ENCODE measurements at regions not wholly inside any gene's neighbourhood (a gene's known extent, or its start where the extent isn't known, plus 50 kb on each side); places are given as distances from the start of the nearest gene placed in this dataset.

- TF ChIP-seq SNRNP70 (IDR thresholded peaks at IDR 0.05; ENCODE audit: low read depth, low read length) = no peak
- TF ChIP-seq TFDP2 (CRISPR knock-in tag; IDR thresholded peaks at IDR 0.05) = no peak
- no peak for TF ChIP-seq ZNF121 (CRISPR knock-in tag; IDR thresholded peaks at IDR 0.05)
- TF ChIP-seq AGO1 (IDR thresholded peaks at IDR 0.05; ENCODE audit: low read depth, low read length, poor library complexity, severe bottlenecking) = no peak
- TF ChIP-seq KDM2A (CRISPR knock-in tag; IDR thresholded peaks at IDR 0.05; ENCODE audit: borderline replicate concordance, low read depth) = no peak
These were observed 180.0 kb upstream of the LNX1 start (continued) for GRCh38 chr4:53771326-53771725.

DNA sequence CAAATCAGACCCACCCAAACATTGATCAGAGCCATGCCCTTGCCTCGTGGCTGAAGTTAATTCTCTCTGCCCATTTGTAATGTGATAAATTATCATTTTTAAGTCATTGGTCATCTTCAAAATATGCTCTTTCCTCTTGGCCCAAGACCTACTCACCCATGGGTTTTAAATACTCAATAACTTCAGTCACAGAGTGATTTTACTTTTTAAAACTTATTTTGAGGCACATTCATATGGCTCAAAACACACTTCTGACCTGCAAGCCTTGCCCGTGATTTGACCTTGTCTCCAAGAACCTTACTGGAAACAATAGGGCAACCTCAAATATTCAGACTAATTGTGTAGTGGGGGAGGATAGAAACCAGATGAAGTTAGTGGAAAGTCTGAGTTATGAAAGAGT lies 176.2 kb upstream of the LNX1 start:
- no TSS peak for BruUV-seq (replicated peaks)
- TF ChIP-seq ZBTB7B (CRISPR knock-in tag; IDR thresholded peaks at IDR 0.05) (no peak), ZNF605 (CRISPR knock-in tag; IDR thresholded peaks at IDR 0.05) (no peak), U2AF2 (IDR thresholded peaks at IDR 0.05; ENCODE audit: low read depth, low read length) (no peak)
- DNase-seq (ENCODE audit: low spot score) (no peak), FAIRE-seq (no peak), ATAC-seq (no peak)
- Histone ChIP-seq H2AFZ (ENCODE audit: low read length) (no peak overlapping the region), H3K4me1 (ENCODE audit: insufficient read depth, low read length) (no peaks in the 10 kb centered on the region), H3K9ac (ENCODE audit: insufficient read depth, low read depth, low read length) (no peak overlapping the region), H3K4me3 (replicated peaks in 1 of 3; ENCODE audit: insufficient read depth in 1 of 3, low read depth in 2 of 3, low read length in 3 of 3) (no peak overlapping the region), H3K4me2 (ENCODE audit: low read depth, low read length) (no peak overlapping the region), H4K20me1 (ENCODE audit: insufficient read depth, low read length) (no peaks in the 10 kb centered on the region), H3K36me3 (replicated peaks in 1 of 2; ENCODE audit: control insufficient read depth in 1 of 2, insufficient read depth in 2 of 2, low read length in 2 of 2) (no peaks in the 10 kb centered on the region), H3K9me3 (ENCODE audit: low read length) (no peaks in the 10 kb centered on the region), H3K27me3 (ENCODE audit: control insufficient read depth in 1 of 2, insufficient read depth in 2 of 2, low read length in 2 of 2) (0 out of 5 replicates have a peak, but pooled peaks cover 0 to 1% of the 10 kb centered on the region in 2 experiments), H3K27ac (ENCODE audit: extremely low read length, insufficient read depth, low read length) (no peak overlapping the region), H3K79me2 (ENCODE audit: insufficient read depth, low read length) (no peaks in the 10 kb centered on the region)
- in situ Hi-C loops (cut with HindIII; ENCODE audit: extremely low pct_ligation_motif_present, low pct_unique_long_range_greater_than_20kb) = no loop called here
- POLR2A ChIA-PET = no interaction called here
- WGBS (ENCODE audit: low lambda C conversion rate) = 1% methylated on average over 2 of the region's 2 CpGs
- CTCF ChIA-PET (ENCODE audit: low intra/inter-chr PET ratio, low total read pairs) = no interaction called here
- intact Hi-C loops (cut with micrococcal nuclease; ENCODE audit: unreplicated experiment) = no loop called here
